Stomach (tissue), 4 donors: ENCODE measurements at regions not wholly inside any gene's neighbourhood (a gene's known extent, or its start where the extent isn't known, plus 50 kb on each side); places are given as distances from the start of the nearest gene placed in this dataset.

Experiments
- EP300 ChIP-seq: sonication (generic); formaldehyde crosslinking; IDR thresholded peaks from one replicate; pipeline ENCODE4 v1.6.1; 2017; ENCODE audit warnings: antibody characterized with exemption
- POLR2A ChIP-seq, 4 donors: fragments of 450-650 bp; IDR thresholded peaks; one replicate each; pipeline ENCODE4 v1.6.1; 2016; ENCODE audit warnings: antibody characterized with exemption in 4 of 4, control low read depth in 2 of 4, mild to moderate bottlenecking in 1 of 4, moderate library complexity in 1 of 4
- POLR2AphosphoS5 ChIP-seq, 3 donors: sonication (generic); formaldehyde crosslinking; IDR thresholded peaks; one replicate each; pipeline ENCODE4 v1.6.1; 2016; ENCODE audit warnings: antibody characterized with exemption in 3 of 3
- TF ChIP-seq, protein P1 (sequence below), 7 experiments: fragments of 450-650 bp in 4 of 7; fragments of 200-600 bp in 3 of 7; sonication (generic) in 3 of 7; IDR thresholded peaks; one replicate each; pipeline ENCODE4 v1.5.1; 2016 to 2019; ENCODE audit warnings: antibody characterized with exemption in 7 of 7, control low read depth in 2 of 7, mild to moderate bottlenecking in 1 of 7

DNA sequence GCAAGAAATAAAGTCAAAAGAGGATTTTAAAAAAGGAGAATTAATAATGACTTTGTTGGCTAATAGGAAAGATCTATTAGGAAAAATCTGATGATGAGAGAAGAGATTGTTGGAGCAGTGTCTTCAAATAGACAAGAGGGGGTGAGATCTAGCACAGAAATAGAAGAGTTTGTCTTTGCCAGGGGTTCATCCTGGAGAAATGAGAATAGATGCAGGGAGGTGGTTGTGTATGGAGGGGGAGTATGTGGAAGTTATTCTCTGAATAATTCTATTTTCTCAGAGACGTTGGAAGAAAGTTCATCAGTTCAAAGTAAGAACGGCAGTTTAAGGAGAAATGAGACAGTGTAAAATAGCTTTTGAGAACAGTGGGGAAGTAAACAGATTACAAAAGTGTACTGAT, 161.3 kb downstream of the TM2D1 start:
- TF ChIP-seq, protein P1, sequence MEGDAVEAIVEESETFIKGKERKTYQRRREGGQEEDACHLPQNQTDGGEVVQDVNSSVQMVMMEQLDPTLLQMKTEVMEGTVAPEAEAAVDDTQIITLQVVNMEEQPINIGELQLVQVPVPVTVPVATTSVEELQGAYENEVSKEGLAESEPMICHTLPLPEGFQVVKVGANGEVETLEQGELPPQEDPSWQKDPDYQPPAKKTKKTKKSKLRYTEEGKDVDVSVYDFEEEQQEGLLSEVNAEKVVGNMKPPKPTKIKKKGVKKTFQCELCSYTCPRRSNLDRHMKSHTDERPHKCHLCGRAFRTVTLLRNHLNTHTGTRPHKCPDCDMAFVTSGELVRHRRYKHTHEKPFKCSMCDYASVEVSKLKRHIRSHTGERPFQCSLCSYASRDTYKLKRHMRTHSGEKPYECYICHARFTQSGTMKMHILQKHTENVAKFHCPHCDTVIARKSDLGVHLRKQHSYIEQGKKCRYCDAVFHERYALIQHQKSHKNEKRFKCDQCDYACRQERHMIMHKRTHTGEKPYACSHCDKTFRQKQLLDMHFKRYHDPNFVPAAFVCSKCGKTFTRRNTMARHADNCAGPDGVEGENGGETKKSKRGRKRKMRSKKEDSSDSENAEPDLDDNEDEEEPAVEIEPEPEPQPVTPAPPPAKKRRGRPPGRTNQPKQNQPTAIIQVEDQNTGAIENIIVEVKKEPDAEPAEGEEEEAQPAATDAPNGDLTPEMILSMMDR (IDR thresholded peaks at IDR 0.05) = no peak
- no peak for TF ChIP-seq POLR2AphosphoS5 (IDR thresholded peaks at IDR 0.05)
- no peak for TF ChIP-seq EP300
- TF ChIP-seq POLR2A (IDR thresholded peaks at IDR 0.05) = no peak
